CD14-positive monocyte (primary cell): ENCODE measurements at regions not wholly inside any gene's neighbourhood (a gene's known extent, or its start where the extent isn't known, plus 50 kb on each side); places are given as distances from the start of the nearest gene placed in this dataset.

ENCODE experiments used
- DNase-seq, 3 donors: peaks; one replicate each; pipeline ENCODE4 v3.0.0-alpha.2; 2011 to 2022
- H2AFZ ChIP-seq: 2 replicates; pipeline ENCODE4 v1.6.0; 2012; ENCODE audit warnings: mild to moderate bottlenecking, low read depth, low read length, inconsistent platforms; ENCODE audit not compliant: insufficient read depth, poor library complexity, severe bottlenecking
- H3K27ac ChIP-seq, 2 donors: 1 replicate in 1 of 2; 2 replicates in 1 of 2; pipeline ENCODE4 v1.5.1; 2012 to 2013; ENCODE audit warnings: low read length in 2 of 2, control low read depth in 1 of 2, inconsistent platforms in 1 of 2, low read depth in 1 of 2, mild to moderate bottlenecking in 1 of 2
- H3K27me3 ChIP-seq, 2 donors: one replicate each; pipeline versions ENCODE4 v1.6.0 to v1.6.1; 2011 to 2013; ENCODE audit warnings: low read length in 2 of 2; ENCODE audit not compliant: control insufficient read depth in 2 of 2, insufficient read depth in 2 of 2
- H3K36me3 ChIP-seq, 2 donors: replicated peaks in 1 of 2; 1 replicate in 1 of 2; 2 replicates in 1 of 2; pipeline versions ENCODE4 v1.5.1 to v1.6.1; 2012 to 2013; ENCODE audit warnings: low read length in 2 of 2, control low read depth in 1 of 2, inconsistent platforms in 1 of 2, mild to moderate bottlenecking in 1 of 2; ENCODE audit not compliant: insufficient read depth in 2 of 2, control insufficient read depth in 1 of 2
- H3K4me1 ChIP-seq, 2 donors: 1 replicate in 1 of 2; 2 replicates in 1 of 2; pipeline versions ENCODE4 v1.5.1 to v1.6.1; 2012 to 2013; ENCODE audit warnings: low read length in 2 of 2, control low read depth in 1 of 2, inconsistent platforms in 1 of 2, mild to moderate bottlenecking in 1 of 2, moderate library complexity in 1 of 2; ENCODE audit not compliant: insufficient read depth in 2 of 2, control insufficient read depth in 1 of 2
- H3K4me2 ChIP-seq: replicated peaks from 2 replicates; pipeline ENCODE3; 2012; ENCODE audit warnings: low read length, moderate library complexity, mild to moderate bottlenecking; ENCODE audit not compliant: poor library complexity, severe bottlenecking; ENCODE audit errors: extremely low read depth
- H3K4me3 ChIP-seq, 3 experiments: fragments of 200-600 bp in 1 of 3; sonication (generic) in 1 of 3; replicated peaks in 1 of 3; 1 replicate in 2 of 3; 2 replicates in 1 of 3; pipeline ENCODE4 v1.5.1; 2011 to 2013; ENCODE audit warnings: low read length in 3 of 3, mild to moderate bottlenecking in 3 of 3, control low read depth in 2 of 3, low read depth in 2 of 3, inconsistent platforms in 1 of 3, moderate library complexity in 1 of 3
- H3K79me2 ChIP-seq: 2 replicates; pipeline ENCODE4 v1.6.0; 2012; ENCODE audit warnings: mild to moderate bottlenecking, control low read depth, inconsistent platforms, low read length, moderate library complexity; ENCODE audit not compliant: insufficient read depth
- H3K9ac ChIP-seq: 2 replicates; pipeline ENCODE4 v1.6.0; 2017; ENCODE audit warnings: low read length, mild to moderate bottlenecking; ENCODE audit not compliant: insufficient read depth, poor library complexity, severe bottlenecking
- H3K9me3 ChIP-seq, 2 donors: replicated peaks in 1 of 2; 1 replicate in 1 of 2; 2 replicates in 1 of 2; pipeline versions ENCODE4 v1.5.1 to v1.6.1; 2012 to 2013; ENCODE audit warnings: low read length in 2 of 2, control low read depth in 1 of 2; ENCODE audit not compliant: control insufficient read depth in 1 of 2, insufficient read depth in 1 of 2
- H4K20me1 ChIP-seq: 2 replicates; pipeline ENCODE4 v1.6.0; 2012; ENCODE audit warnings: mild to moderate bottlenecking, low read length, control low read depth, moderate library complexity; ENCODE audit not compliant: insufficient read depth
- H3K27ac Mint-ChIP-seq, 7 donors: one replicate each; pipeline ENCODE4 v1.8.0; 2020; ENCODE audit warnings: mild to moderate bottlenecking in 7 of 7, mixed read lengths in 7 of 7, moderate library complexity in 6 of 7, inconsistent platforms in 2 of 7
- H3K27me3 Mint-ChIP-seq, 3 donors: one replicate each; pipeline ENCODE4 v1.8.0; 2021 to 2022; ENCODE audit warnings: low read depth in 3 of 3, mild to moderate bottlenecking in 3 of 3, mixed read lengths in 3 of 3, moderate library complexity in 3 of 3, inconsistent platforms in 1 of 3
- H3K36me3 Mint-ChIP-seq, 2 donors: one replicate each; pipeline ENCODE4 v1.8.0; 2020; ENCODE audit warnings: mixed read lengths in 2 of 2, inconsistent platforms in 1 of 2, mild to moderate bottlenecking in 1 of 2
- H3K4me1 Mint-ChIP-seq: one replicate; pipeline ENCODE4 v1.8.0; 2020; ENCODE audit warnings: mild to moderate bottlenecking, mixed read lengths
- H3K4me3 Mint-ChIP-seq, 2 donors: one replicate each; pipeline ENCODE4 v1.8.0; 2020; ENCODE audit warnings: mild to moderate bottlenecking in 2 of 2, mixed read lengths in 2 of 2, moderate library complexity in 1 of 2
- H3K9me3 Mint-ChIP-seq, 7 donors: one replicate each; pipeline ENCODE4 v1.8.0; 2020 to 2022; ENCODE audit warnings: mixed read lengths in 7 of 7, mild to moderate bottlenecking in 6 of 7, moderate library complexity in 6 of 7, inconsistent platforms in 2 of 7
- WGBS: methylation state at CpG from one replicate; pipeline ENCODE4 v1.1.5; 2013; ENCODE audit warnings: missing lambda C conversion rate; ENCODE audit not compliant: insufficient coverage; 5-methylcytosine and 5-hydroxymethylcytosine counted together
- intact Hi-C, 2 donors: fragments of 100-400 bp; cut with micrococcal nuclease; formaldehyde crosslinking; loops; one replicate each; pipeline versions ENCODE4 v1.15.0 to v1.15.1; 2023
- TF ChIP-seq, protein P1 (sequence below): fragments of 200-600 bp; IDR thresholded peaks from one replicate; pipeline ENCODE4 v1.8.0; 2022; ENCODE audit warnings: antibody characterized with exemption, mild to moderate bottlenecking

DNA sequence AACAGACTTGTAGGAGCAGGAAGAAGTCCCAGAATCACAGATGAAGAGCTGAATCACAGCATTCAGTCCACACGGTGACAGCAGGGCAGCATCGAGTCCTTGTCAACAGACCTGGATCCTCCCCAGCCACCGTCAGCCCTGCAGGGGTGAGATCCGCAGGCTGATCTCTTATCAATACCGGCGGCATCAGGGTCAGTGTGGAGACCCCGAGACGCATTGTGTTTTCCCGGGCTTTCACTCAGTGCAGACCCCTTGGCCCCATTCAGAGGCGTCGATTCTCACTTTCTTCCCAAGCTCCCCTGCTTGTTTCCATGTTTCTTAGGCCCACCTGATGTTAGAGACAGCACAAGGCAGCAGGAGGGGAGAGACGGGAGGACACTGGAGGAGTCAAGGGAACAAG, 609.6 kb downstream of the PTPRU start:
- H3K27me3 ChIP-seq = no peaks in the 10 kb centered on the region
- H3K79me2 ChIP-seq = no peaks in the 10 kb centered on the region
- no peak overlapping the region for H3K4me3 Mint-ChIP-seq
- 58% methylated on average over 11 of the region's 12 CpGs for WGBS
- intact Hi-C loops = no loop called here
- H3K9ac ChIP-seq = no peak overlapping the region
- DNase-seq = no peak
- H3K27me3 Mint-ChIP-seq = peaks cover 1 to 13% (median 2%) of the 10 kb centered on the region in 3 donors
- H4K20me1 ChIP-seq = no peaks in the 10 kb centered on the region
- H3K4me1 ChIP-seq = no peaks in the 10 kb centered on the region
- no peaks in the 10 kb centered on the region for H3K36me3 ChIP-seq
- H3K4me2 ChIP-seq = no peak overlapping the region
- no peak overlapping the region for H3K27ac ChIP-seq
- no peak overlapping the region for H3K4me3 ChIP-seq
- no peak overlapping the region for H3K27ac Mint-ChIP-seq
- H2AFZ ChIP-seq = no peak overlapping the region
- peaks cover 9% of the 10 kb centered on the region in 2 donors for H3K9me3 ChIP-seq
- peaks cover 5 to 20% (median 12%) of the 10 kb centered on the region in 7 donors for H3K9me3 Mint-ChIP-seq
- TF ChIP-seq, protein P1, sequence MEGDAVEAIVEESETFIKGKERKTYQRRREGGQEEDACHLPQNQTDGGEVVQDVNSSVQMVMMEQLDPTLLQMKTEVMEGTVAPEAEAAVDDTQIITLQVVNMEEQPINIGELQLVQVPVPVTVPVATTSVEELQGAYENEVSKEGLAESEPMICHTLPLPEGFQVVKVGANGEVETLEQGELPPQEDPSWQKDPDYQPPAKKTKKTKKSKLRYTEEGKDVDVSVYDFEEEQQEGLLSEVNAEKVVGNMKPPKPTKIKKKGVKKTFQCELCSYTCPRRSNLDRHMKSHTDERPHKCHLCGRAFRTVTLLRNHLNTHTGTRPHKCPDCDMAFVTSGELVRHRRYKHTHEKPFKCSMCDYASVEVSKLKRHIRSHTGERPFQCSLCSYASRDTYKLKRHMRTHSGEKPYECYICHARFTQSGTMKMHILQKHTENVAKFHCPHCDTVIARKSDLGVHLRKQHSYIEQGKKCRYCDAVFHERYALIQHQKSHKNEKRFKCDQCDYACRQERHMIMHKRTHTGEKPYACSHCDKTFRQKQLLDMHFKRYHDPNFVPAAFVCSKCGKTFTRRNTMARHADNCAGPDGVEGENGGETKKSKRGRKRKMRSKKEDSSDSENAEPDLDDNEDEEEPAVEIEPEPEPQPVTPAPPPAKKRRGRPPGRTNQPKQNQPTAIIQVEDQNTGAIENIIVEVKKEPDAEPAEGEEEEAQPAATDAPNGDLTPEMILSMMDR = no peak
- H3K36me3 Mint-ChIP-seq = no peaks in the 10 kb centered on the region
- no peaks in the 10 kb centered on the region for H3K4me1 Mint-ChIP-seq

DNA sequence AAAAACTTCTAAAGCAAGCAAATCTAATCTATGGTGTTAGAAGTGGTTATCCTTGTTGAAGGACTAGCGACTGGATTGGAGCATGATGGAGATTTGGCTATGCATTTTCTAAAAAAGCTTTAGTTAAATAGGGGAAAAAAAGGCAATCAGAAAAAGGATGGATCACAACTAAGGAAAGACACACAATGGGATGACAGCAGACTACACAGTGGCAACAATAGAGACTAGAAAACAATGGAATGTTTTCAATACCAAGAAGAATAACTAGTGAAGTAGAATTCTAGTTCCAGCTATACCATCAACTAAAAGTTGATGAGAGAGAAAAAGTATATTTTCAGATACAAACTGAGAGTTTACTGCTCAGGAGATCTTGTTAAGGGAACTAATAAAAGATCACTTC, 605.8 kb downstream of the PTPRU start:
- Histone ChIP-seq H2AFZ (no peak overlapping the region), H3K27me3 (no peaks in the 10 kb centered on the region), H3K27ac (no peak overlapping the region), H4K20me1 (no peaks in the 10 kb centered on the region), H3K4me2 (no peak overlapping the region), H3K9ac (no peak overlapping the region), H3K9me3 (peaks cover 9% of the 10 kb centered on the region in 2 donors), H3K4me3 (no peak overlapping the region), H3K79me2 (no peaks in the 10 kb centered on the region), H3K4me1 (no peaks in the 10 kb centered on the region), H3K36me3 (no peaks in the 10 kb centered on the region)
- Mint-ChIP-seq H3K27ac (no peak overlapping the region), H3K4me3 (no peak overlapping the region), H3K4me1 (no peaks in the 10 kb centered on the region), H3K27me3 (peaks cover 2 to 6% (median 5%) of the 10 kb centered on the region in 3 donors), H3K9me3 (peaks cover 5 to 27% (median 12%) of the 10 kb centered on the region in 7 donors), H3K36me3 (no peaks in the 10 kb centered on the region)
- no peak for DNase-seq
- 86% methylated on average over 1 of the region's 1 CpG for WGBS
- intact Hi-C loops = no loop called here
- TF ChIP-seq, protein P1 = no peak
